GM21390 (cell line): ENCODE measurements at regions not wholly inside any gene's neighbourhood (a gene's known extent, or its start where the extent isn't known, plus 50 kb on each side); places are given as distances from the start of the nearest gene placed in this dataset.

Source experiments
- ATAC-seq: cut with Tn5 transposase; IDR thresholded peaks from one replicate; pipeline ENCODE4 v1.9.1; 2021; ENCODE audit not compliant: unreplicated experiment

GRCh38 chr17:36727052-36727451 is 125.7 kb downstream of the MRM1 start:
- ATAC-seq: no peak

GRCh38 chr17:36727577-36727976 is 126.2 kb downstream of the MRM1 start:
- ATAC-seq: no peak

GRCh38 chr17:36728030-36728991 is 126.9 kb downstream of the MRM1 start:
- ATAC-seq: no peak

GRCh38 chr17:36730095-36730808 is 128.9 kb downstream of the MRM1 start:
- ATAC-seq: no peak

GRCh38 chr17:36730857-36731490 is 129.6 kb downstream of the MRM1 start:
- ATAC-seq: no peak

GRCh38 chr17:36731811-36732210 is 130.4 kb downstream of the MRM1 start:
- ATAC-seq: no peak

GRCh38 chr17:36732351-36732750 is 131.0 kb downstream of the MRM1 start:
- ATAC-seq: no peak

- ATAC-seq: no peak
These were observed 135.1 kb downstream of the MRM1 start for GRCh38 chr17:36736201-36737156.

- no peak for ATAC-seq
These were observed 137.8 kb downstream of the MRM1 start for GRCh38 chr17:36739208-36739607.

GRCh38 chr17:36740157-36740556 is 138.8 kb downstream of the MRM1 start:
- no peak for ATAC-seq

- no peak for ATAC-seq
These were observed 139.9 kb downstream of the MRM1 start for GRCh38 chr17:36741019-36741902.

- no peak for ATAC-seq
These were observed 141.1 kb downstream of the MRM1 start for GRCh38 chr17:36742267-36743000.

GRCh38 chr17:36743130-36743529 is 141.7 kb downstream of the MRM1 start:
- no peak for ATAC-seq

- no peak for ATAC-seq
These were observed 145.1 kb downstream of the MRM1 start for GRCh38 chr17:36746381-36747053.

- no peak for ATAC-seq
These were observed 146.5 kb downstream of the MRM1 start for GRCh38 chr17:36747861-36748260.

- ATAC-seq: no peak
These were observed 146.9 kb downstream of the MRM1 start for GRCh38 chr17:36748272-36748671.

GRCh38 chr17:36749493-36749892 is 148.1 kb downstream of the MRM1 start:
- ATAC-seq: no peak

- ATAC-seq: no peak
These were observed 149.0 kb downstream of the MRM1 start for GRCh38 chr17:36750316-36750885.
